NCI-H526 treated with DMSO at 0.1 percent for 48 hours (cell line): ENCODE measurements at regions not wholly inside any gene's neighbourhood (a gene's known extent, or its start where the extent isn't known, plus 50 kb on each side); places are given as distances from the start of the nearest gene placed in this dataset.
A peak's percentile ranks its signal among the peaks of the same experiment; 100 is the strongest.

Source experiments
- DNase-seq: peaks from one replicate; lab custom pipeline; 2025; lab: John Stamatoyannopoulos, UW

DNA sequence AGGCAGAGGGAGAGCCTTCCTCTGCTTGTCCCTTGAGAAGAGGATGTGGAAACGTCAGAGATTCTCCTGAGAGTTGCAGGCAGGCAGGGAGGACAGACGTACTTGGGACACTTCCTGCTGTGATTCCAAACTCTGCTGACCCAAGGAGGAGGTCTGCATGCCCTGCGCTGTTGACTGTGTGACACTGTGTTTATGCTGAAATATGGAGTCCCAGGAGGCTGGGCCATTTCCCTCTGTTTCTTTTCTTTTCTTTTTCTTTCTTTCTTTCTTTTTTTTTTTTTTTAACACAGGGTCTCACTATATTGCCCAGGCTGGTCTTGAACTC is 63.5 kb upstream of the BHLHE23 start:
- DNase-seq: no peak

DNA sequence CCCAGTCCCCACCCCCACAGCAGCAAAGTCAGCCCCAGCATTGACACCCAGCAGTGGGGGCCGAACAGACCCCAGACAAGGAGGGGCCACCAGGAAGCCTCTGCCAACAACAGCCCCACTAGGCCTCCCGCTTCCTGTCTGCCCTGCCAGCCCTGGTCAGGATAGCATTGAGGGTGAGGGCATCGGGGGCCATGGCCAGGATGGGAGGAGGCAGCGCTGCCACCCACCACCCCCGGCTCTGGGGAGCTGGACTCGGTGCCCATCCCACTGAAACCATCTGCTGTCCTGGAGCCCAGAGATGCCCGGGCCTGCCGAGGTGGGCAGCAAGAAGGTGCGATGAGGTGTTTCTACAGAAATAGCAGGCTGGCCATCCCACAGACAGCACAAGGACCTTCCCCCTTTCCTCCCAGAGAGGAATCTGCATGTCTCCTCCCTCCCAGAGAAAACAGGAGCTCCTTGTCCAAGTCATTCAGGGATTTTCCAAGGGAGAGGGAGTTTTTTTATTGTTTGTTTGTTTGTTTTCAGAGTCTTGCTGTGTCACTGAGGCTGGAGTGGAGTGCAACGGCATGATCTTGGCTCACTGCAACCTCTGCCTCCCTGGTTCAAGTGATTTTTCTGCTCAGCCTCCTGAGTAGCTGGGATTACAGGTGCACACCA is 62.1 kb upstream of the BHLHE23 start:
- no peak for DNase-seq

DNA sequence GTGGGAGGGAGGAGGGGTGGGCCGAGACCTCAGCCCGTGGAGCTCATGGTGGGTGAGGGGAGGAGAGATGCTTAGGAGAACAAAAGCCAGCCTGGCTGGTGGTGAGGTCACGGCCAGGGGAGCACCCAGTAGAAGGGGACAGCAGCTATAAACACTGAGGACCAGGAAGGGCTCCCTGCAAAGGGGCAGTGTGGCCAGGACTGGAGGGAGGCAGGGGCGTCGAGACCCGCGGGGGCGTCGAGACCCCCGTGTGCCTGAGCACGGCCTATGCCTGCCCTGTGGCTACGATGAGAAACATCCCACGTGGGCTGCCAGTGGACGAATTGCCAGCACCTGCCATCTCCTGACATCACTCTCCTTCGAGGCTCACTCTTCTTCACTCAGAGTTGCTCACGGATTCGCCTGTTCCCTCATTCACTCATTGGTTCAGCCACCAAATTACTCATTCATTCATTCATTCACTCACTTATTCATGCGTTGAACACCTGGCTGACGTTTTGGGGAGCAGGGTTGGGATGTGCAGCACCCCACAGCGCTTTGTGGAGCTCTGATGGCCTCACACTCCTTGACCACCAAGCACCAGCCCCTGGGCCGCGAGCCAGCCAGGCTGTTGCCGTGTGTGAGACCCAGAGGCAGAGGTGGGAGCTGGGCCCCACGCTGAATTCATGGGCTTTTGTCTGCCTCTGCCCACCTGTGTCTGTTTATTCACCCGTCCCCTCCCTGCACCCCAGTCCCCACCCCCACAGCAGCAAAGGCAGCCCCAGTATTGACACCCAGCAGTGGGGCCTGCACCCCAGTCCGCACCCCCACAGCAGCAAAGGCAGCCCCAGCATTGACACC is 61.2 kb upstream of the BHLHE23 start:
- no peak for DNase-seq

DNA sequence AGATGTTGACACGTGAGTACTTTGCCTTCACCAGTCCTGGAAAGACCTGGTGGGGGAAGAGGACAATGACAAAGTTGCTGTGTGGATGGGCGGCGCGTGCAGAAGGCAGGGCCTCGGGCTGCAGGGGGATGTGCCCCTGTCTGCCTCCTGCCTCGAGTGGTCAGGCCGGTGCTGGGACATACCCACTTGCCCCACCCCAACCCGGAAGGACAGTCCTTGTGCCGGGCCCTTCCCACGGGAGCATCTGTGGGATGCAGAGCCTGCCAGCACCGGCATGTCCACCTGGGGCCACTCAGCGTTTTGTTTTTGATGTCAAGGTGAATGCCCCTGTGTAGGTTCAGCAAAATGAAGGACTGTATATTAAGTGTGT is 60.5 kb upstream of the BHLHE23 start:
- DNase-seq: no peak

DNA sequence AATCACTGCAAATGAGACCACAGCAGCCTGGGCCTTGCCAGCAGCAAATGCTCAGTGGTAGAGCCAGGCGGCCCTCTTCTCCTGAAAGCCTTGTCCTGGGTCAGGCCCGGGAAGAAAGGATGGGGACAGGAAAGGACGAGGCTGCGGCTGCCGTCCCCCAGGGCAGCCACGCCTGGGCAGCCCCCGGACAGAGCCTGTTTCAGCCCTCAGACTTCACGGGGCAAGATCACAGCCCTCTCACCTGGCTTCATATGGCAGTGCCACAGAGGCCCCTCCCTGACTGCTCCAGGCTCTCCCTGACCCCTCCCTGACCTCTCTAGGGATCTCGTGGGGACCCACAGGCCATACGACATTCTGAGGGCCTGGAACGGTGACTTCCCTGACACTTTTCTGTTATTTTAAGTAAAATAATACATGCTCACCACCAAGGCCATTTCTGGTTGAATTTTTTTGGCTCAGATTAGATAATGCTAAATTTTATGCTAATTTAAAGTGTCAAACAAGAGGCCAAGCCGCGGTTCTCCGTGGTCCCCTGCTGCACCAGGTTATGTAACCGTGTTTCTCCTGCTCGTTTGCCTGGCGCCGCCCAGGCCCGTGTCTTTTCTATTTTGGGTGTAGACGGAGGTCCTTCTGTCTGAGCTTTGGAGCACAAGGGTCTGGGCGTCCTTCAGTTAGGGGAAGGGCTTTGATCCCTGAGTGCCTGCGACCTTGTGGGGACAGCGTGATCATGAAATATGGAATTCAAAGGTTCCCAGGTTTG is 59.9 kb upstream of the BHLHE23 start:
- DNase-seq: no peak

DNA sequence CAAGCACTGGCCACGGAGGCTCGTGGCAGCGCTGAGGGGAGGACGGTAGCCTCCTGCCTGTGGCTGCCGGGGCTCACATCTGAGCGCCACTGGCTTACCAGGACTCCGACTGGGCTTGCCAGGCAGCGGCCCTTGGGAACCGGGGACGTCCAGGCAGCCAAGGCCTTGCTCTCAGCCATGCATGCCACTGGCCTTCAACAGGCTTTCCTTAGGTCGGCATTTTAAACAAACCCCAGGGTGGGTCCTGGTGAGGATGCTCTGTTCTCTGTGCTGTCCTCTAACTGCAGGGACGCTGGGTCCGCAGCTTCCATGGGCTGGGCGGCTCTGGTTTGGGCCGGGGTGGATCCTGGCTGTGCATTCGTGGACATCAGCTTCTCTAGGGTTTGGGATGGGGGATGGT is 59.1 kb upstream of the BHLHE23 start:
- no peak for DNase-seq

DNA sequence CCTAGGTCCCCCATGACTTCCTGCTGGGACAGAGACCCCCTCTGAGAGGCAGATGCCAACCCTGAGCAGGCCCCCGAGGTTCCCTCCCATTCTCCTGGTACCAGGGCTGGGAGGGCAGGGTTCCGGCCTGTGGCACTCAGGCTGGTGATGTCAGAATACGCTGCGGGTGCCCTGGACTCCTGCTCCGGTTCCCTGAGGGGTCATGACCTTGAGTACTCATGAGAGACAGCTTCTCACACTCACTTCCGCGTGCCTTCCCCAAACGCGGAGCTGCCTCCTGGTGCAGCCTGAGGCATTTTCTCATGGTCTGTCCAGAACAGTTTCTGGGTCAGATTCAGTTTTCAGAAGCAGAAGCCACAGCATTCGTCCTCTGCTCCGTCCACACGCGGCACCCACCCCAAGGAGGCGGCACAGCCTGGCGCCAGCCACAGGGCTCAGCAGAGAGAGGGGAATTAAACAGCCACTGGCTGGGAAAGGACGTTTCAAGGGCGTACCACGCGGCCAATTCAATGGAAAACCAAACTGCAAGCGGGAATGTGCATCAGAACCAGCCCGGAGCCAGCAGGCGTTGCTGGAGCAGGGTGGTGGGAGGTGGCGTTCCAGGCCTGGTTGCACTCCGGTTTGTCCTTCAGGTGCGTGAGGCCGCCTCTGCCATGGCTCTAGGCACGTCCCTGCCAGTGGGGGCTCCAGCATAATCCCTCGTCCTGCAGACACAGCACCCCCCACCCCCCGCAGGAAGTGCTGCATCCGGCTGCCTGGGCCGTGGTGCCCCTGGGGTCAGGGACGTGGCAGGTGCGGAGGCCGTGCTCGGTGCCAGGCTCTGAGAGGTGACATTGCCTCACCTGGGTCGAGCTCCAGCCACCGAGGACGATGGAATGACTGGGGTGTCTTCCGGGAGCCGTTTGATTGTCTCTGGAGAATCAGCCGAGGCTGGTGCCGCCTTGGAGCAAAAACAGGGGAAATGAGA is 58.3 kb upstream of the BHLHE23 start:
- no peak for DNase-seq

DNA sequence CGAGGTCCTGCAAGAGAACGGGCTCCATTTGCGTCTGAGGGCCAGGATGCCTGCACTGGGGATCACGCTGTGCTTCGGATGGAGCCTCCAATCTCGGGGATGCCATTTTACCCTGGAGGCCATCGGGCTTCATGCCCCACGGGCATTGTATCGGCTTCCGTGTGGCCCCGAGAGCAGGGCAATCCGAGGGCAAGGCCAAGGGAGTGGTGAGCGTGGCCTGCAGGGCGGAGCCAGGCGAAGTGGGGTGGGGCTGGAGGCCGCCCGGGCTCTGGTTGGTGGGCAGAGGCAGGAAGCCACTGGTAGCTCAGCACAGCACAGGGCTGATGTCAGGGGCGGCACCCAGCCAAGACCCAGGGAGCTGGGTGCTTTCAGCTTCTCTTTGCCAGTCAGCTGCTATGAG is 57.5 kb upstream of the BHLHE23 start:
- no peak for DNase-seq

DNA sequence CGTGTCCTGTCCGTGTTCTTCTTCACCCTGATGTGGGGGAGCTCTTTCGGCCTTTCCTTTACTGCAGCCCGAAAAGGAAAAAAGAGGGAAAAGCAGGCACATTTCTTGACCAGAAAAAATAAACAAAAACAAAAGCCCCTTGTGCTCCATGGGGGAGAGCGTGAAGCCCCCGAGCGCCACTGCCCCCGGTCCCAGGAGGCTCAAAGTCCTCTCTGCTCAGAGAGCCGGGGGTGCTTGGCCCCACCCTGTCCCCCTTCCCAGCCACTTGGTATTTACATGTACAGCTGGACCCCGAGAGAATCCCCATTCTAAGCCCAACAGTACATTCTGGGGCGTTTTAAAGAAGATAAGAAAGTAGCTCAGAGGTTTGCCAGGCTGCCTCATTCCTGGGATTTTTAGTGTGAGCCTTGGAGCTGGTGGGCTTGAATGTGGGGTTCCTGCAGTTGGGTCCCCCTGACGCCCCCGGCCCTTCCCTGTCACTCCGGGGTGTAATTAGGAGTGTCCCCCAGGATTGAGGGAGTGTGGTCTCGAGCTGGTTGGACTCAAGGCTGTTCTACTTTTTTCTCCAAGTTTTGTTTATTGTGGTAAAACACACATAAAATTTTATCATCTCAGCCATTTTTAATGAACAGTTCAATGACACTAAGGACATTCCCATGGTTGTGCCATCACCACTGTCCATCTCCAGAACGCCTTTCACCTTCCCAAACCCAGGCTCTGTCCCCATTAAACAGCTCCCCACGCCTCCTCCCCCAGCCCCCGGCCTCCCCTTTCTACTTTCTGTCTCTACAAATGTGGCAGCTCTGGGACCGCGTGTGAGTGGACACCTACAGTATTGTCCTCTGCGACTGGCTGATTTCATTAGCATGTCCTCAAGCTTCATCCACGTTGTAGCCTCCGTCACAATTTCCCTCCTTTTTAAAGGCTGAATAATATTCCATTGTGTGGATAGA is 55.7 kb upstream of the BHLHE23 start:
- DNase-seq: no peak

DNA sequence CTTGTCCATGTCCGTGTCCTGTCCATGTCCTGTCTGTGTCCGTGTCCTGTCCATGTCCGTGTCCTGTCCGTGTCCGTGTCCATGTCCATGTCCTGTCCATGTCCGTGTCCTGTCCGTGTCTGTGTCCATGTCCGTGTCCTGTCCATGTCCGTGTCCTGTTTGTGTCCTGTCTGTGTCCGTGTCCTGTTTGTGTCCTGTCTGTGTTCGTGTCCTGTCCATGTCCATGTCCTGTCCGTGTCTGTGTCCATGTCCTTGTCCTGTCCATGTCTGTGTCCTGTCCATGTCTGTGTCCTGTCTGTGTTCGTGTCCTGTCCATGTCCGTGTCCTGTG is 55.0 kb upstream of the BHLHE23 start:
- DNase-seq: no peak

DNA sequence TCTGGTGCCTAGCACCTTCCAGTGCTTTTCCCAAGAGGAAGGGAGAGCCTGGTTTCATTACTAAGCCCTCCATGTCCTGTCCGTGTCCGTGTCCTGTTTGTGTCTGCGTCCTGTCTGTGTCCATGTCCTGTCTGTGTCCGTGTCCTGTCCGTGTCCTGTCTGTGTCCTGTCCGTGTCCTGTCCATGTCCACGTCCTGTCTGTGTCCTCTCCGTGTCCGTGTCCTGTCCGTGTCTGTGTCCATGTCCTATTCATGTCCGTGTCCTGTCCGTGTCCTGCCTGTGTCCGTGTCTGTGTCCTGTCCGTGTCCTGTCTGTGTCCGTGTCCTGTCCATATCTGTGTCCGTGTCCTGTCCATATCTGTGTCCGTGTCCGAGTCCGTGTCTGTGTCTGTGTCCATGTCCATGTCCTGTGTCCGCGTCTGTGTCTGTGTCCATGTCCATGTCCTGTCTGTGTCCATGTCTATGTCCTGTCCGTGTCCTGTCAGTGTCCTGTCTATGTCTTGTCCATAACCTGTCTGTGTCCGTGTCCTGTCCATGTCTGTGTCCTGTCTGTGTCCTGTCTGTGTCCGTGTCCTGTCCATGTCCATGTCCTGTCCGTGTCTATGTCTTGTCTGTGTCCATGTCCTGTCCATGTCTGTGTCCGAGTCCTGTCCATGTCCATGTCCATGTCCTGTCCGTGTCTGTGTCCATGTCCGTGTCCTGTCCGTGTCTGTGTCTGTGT is 54.4 kb upstream of the BHLHE23 start:
- no peak for DNase-seq

DNA sequence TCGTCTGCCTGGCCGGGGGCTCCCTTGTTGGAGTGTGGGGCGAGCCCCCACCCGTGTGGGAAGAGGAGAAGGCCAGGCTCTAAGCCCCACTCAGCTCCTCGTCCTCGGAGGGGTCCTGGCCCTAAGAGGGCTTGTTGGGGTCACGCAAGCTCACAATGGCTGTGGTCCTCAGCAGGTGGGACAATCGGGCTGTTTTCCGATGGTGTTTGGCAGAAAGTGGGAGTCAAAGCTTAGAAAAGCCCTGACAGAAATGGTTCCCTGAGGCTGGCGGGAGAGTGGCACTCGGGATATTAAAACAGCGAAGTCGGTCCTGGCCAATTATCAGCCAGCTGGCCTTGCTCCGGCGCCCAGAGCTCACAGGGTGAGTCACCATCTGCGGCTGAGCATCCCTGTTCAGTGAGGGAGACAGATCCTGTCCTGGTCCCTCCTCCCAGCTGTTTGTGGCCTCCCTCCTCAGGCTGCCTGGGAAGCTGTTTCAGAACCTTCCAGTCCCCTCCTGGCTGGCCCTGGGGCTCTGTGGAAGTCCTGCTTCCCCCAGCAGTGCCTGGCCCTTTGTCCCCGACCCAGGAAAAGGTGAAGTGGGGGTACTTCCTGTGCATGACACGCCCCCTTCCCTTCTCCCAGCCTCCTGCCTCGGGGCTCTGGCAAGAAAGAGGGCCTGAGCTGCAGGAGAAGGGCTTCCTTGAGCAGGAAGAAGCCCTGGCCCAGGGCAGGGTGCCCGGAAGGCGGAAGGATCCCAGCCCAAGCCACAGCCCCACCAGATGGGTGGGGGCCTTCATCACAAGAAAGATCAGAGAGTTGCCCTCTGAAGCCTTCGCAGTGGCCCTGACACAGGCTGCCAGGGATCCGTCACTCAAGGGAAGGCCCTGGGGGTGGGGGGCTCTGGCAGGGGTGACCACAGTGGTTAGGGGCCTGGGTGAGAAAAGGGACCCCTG is 53.6 kb upstream of the BHLHE23 start:
- no peak for DNase-seq

DNA sequence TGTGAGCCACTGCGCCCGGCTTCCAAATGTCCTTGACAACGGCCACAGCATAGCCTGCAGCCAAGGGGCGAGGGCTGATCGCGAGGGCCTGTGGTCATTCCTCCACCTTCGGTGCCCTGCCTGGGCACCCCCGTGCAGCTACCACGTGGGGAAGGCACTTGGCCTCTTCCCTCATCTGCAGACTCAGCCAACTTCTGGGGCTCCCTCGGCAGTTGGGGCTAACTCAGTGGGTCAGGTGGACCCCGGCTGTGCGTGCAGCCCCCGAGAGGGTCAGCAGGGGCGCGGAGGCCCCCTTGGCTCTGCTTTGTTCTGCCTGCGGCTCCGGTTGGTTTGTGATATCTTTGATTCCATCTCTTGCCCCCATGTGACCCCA is 52.9 kb upstream of the BHLHE23 start:
- DNase-seq: no peak

DNA sequence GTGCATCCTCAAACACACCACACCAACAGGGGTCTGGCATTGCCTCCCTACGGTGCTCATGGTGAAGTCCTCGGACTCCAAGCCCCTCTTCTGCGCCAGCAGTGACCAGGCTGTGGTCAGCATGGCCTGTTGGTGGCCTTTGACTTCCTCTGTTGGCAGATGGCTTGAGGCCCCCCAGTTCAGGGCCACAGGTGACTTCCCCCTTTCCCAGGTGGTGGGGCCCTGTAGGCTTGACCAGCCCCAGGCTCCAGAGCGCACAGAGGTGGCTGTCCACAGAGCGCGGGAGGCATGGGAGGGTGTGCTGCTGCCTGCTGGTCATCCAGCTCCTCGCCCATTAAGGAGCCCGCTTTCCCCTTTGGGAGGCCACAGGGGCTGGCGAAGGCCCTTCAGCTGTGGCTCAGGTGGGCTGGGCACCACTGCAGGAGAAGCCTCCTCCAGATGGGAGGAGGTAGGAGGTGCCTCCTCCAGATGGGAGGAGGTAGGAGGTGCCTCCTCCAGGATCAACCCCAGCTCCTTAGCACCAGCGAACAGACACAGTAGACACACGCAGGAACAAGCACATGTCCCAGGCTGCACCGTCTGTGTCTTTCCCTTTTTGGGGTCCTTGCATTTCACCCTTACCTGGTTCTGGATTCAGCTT is 52.1 kb upstream of the BHLHE23 start:
- no peak for DNase-seq

DNA sequence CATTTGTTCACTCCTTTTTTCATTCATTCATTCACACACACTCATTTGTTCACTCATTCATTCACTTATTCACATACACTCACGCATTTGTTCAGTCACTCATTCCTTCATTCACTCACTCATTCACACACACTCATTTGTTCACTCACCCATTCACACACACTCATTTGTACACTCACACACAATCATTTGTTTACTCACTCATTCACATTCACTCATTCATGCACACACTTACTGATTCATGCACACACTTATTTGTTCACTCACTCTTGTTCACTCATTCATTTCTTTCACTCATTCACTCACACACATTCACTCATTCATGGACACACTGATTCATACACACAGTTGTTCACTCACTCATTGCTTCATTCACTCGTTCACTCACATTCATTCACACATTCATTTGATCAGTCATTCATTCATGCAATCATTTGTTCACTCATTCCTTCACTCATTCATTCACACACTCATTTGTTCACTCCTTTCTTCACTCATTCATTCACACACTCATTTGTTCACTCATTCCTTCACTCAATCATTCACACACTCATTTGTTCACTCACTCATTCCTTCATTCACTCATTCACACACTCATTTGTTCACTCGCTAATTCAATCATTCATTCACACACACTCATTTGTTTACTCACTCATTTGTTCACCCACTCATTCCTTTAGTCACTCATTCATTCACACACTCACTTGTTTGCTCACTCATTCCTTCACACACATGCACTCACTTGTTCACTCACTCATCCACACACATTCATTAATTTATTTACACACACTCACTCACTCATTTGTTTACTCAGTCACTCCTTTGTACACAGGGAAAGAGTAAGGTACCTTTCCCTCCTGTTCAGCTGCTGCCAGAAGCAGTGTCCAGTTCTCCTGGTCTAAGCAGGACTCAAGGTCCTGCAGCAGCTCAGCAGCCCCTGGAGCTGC is 50.7 kb upstream of the BHLHE23 start:
- no peak for DNase-seq

DNA sequence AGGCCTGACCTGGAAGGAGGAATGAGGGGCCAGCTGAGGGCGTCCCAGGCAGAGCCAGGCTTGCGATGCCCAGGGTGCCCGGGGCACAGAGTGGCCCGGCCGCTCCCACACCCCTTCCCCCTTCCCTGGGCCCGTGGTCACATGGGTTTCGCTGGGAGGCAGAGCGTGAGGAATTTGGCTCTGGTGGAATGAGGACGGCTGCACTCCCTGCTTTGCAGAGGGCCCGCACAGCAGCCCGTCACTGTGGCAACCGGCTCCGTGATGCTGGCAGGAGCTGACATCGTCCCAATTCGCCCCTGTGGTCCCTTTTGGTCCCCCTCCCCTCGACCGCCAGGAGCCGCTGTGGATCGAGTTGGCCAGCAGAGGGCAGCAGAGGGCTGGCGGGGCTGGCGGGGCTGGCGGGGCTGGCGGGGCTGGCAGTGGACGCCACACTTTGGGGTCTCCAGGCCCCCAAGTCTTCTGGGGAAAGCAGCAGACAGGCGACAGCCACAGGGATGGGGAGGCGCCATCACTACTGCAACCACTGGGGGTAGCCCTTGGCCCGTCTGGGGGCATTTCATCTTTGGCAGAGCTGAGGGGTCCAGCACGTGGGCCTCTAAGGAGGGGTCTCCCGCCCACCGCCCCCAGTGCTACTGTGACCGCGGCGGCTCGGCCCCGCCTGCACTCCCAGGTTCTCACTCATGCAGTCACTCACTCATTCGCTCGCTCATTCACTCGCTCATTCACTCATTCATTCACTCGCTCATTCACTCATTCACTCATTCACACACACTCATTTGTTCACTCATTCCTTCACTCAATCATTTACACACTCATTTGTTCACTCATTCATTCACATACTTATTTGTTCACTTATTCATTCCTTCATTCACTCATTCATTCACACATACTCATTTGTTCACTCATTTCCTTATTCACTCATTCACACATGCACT is 49.7 kb upstream of the BHLHE23 start:
- DNase-seq: peak; percentile 19
